DOHH2 (cell line): ENCODE measurements at regions not wholly inside any gene's neighbourhood (a gene's known extent, or its start where the extent isn't known, plus 50 kb on each side); places are given as distances from the start of the nearest gene placed in this dataset.

Experiments used
- EZH2phosphoT487 ChIP-seq: fragments of 200-600 bp; sonication (generic); IDR thresholded peaks from 2 replicates; pipeline ENCODE4 v1.6.1; 2017; ENCODE audit warnings: borderline replicate concordance, mild to moderate bottlenecking, antibody characterized with exemption, low read length, moderate library complexity, mixed read lengths
- TF ChIP-seq, protein P1 (sequence below): fragments of 200-600 bp; sonication (generic); IDR thresholded peaks from one replicate; pipeline ENCODE4 v1.5.1; 2014; ENCODE audit warnings: antibody characterized with exemption, mild to moderate bottlenecking, low read depth, low read length; ENCODE audit not compliant: poor library complexity, severe bottlenecking

DNA sequence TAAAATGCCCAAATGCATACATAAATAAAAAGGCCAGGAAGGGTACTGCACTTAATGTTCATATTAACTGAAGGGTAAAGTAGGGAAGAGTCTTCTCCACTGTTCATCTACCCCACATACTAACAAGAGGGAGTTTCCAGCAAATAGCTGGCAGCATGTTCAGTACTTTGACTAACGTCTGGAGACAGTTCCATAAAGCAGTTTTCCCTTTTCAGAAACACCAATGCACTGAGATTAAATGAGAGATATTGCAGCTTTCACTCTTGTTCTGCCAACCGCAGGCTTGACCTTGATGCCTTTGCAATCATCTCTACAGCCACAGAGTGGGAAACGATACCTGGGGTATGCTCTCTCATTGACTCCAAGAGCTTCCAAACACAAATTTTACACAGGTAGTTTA, 2123.1 kb upstream of the TENM3 start:
- TF ChIP-seq, protein P1, sequence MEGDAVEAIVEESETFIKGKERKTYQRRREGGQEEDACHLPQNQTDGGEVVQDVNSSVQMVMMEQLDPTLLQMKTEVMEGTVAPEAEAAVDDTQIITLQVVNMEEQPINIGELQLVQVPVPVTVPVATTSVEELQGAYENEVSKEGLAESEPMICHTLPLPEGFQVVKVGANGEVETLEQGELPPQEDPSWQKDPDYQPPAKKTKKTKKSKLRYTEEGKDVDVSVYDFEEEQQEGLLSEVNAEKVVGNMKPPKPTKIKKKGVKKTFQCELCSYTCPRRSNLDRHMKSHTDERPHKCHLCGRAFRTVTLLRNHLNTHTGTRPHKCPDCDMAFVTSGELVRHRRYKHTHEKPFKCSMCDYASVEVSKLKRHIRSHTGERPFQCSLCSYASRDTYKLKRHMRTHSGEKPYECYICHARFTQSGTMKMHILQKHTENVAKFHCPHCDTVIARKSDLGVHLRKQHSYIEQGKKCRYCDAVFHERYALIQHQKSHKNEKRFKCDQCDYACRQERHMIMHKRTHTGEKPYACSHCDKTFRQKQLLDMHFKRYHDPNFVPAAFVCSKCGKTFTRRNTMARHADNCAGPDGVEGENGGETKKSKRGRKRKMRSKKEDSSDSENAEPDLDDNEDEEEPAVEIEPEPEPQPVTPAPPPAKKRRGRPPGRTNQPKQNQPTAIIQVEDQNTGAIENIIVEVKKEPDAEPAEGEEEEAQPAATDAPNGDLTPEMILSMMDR, result no peak
- TF ChIP-seq EZH2phosphoT487, result no peak
